Lower leg skin (tissue), 3 donors: ENCODE measurements at regions not wholly inside any gene's neighbourhood (a gene's known extent, or its start where the extent isn't known, plus 50 kb on each side); places are given as distances from the start of the nearest gene placed in this dataset.

Source experiments
- CTCF ChIP-seq, 3 donors: fragments of 450-650 bp; IDR thresholded peaks; one replicate each; pipeline ENCODE4 v1.5.1; 2016; ENCODE audit warnings: antibody characterized with exemption in 3 of 3, mild to moderate bottlenecking in 3 of 3, moderate library complexity in 2 of 3
- POLR2A ChIP-seq, 2 donors: fragments of 450-650 bp; IDR thresholded peaks; one replicate each; pipeline ENCODE4 v1.6.1; 2016 to 2017; ENCODE audit warnings: antibody characterized with exemption in 2 of 2, mild to moderate bottlenecking in 1 of 2, moderate library complexity in 1 of 2

- TF ChIP-seq POLR2A (IDR thresholded peaks at IDR 0.05) (no peak), CTCF (IDR thresholded peaks at IDR 0.05) (no peak)
Observed at GRCh38 chr2:188045016-188045415, 246.7 kb upstream of the GULP1 start.
